HEK293 (cell line): ENCODE measurements at regions not wholly inside any gene's neighbourhood (a gene's known extent, or its start where the extent isn't known, plus 50 kb on each side); places are given as distances from the start of the nearest gene placed in this dataset.

Experiments
- CTCF ChIA-PET: fragments of 350-600 bp; formaldehyde crosslinking; extraction: SDS; loops from one replicate; lab custom pipeline; 2021; ENCODE audit warnings: antibody characterized with exemption; lab: Yijun Ruan, JAX
- POLR2A ChIA-PET: fragments of 300-600 bp; formaldehyde crosslinking; extraction: SDS; loops from one replicate; lab custom pipeline; 2020; ENCODE audit warnings: antibody characterized with exemption, inconsistent platforms; lab: Yijun Ruan, JAX
- H3K27ac ChIP-seq: fragments of 200-500 bp; sonication (Bioruptor generic); 2 replicates; pipeline ENCODE4 v1.5.1; 2014; ENCODE audit warnings: low read depth, low read length, control low read depth, inconsistent platforms; ENCODE audit errors: extremely low read depth
- H3K36me3 ChIP-seq, 2 experiments: fragments of 200-500 bp in 1 of 2; sonication (Bioruptor generic) in 1 of 2; 1 replicate in 1 of 2; 2 replicates in 1 of 2; pipeline ENCODE4 v1.5.1; 2014 to 2017; ENCODE audit warnings: inconsistent platforms in 2 of 2, low read length in 2 of 2; ENCODE audit not compliant: control insufficient read depth in 2 of 2, insufficient read depth in 1 of 2
- H3K4me1 ChIP-seq: fragments of 200-500 bp; sonication (Bioruptor generic); 2 replicates; pipeline ENCODE4 v1.5.1; 2014; ENCODE audit warnings: mild to moderate bottlenecking, low read length, inconsistent platforms; ENCODE audit not compliant: control insufficient read depth, insufficient read depth
- H3K4me3 ChIP-seq: 2 replicates; pipeline ENCODE4 v1.5.1; 2011; ENCODE audit warnings: low read depth, mild to moderate bottlenecking, control low read depth, low read length, moderate library complexity
- H3K9me3 ChIP-seq: fragments of 200-500 bp; sonication (Bioruptor generic); 2 replicates; pipeline ENCODE4 v1.5.1; 2014; ENCODE audit warnings: low read depth, low read length, inconsistent platforms; ENCODE audit not compliant: control insufficient read depth, insufficient read depth
- BCL11A ChIP-seq: fragments of 450-650 bp; formaldehyde crosslinking; IDR thresholded peaks from 2 replicates; pipeline ENCODE4 v1.5.1; 2016; ENCODE audit warnings: low read depth, missing biosample characterization, missing genetic modification characterization
- GFI1B ChIP-seq: fragments of 450-650 bp; formaldehyde crosslinking; IDR thresholded peaks from 2 replicates; pipeline ENCODE4 v1.5.1; 2016; ENCODE audit warnings: missing biosample characterization, missing genetic modification characterization
- MZF1 ChIP-seq: fragments of 450-650 bp; formaldehyde crosslinking; IDR thresholded peaks from 2 replicates; pipeline ENCODE4 v1.5.1; 2017; ENCODE audit warnings: missing biosample characterization, missing genetic modification characterization, borderline replicate concordance
- RBAK ChIP-seq: fragments of 450-650 bp; formaldehyde crosslinking; IDR thresholded peaks from 2 replicates; pipeline ENCODE4 v1.5.1; 2016; ENCODE audit warnings: missing biosample characterization, missing genetic modification characterization
- REPIN1 ChIP-seq: fragments of 450-650 bp; formaldehyde crosslinking; IDR thresholded peaks from 2 replicates; pipeline ENCODE4 v1.5.1; 2017; ENCODE audit warnings: missing biosample characterization, missing genetic modification characterization, low read depth
- SCRT1 ChIP-seq: fragments of 450-650 bp; formaldehyde crosslinking; IDR thresholded peaks from 2 replicates; pipeline ENCODE4 v1.5.1; 2016; ENCODE audit warnings: missing biosample characterization, missing genetic modification characterization, borderline replicate concordance
- SCRT2 ChIP-seq: fragments of 450-650 bp; formaldehyde crosslinking; IDR thresholded peaks from 2 replicates; pipeline ENCODE4 v1.5.1; 2016; ENCODE audit warnings: missing biosample characterization, missing genetic modification characterization
- SP3 ChIP-seq: fragments of 450-650 bp; formaldehyde crosslinking; IDR thresholded peaks from 2 replicates; pipeline ENCODE4 v1.5.1; 2016; ENCODE audit warnings: missing biosample characterization, missing genetic modification characterization
- SP7 ChIP-seq: fragments of 450-650 bp; formaldehyde crosslinking; IDR thresholded peaks from 2 replicates; pipeline ENCODE4 v1.5.1; 2016; ENCODE audit warnings: missing biosample characterization, missing genetic modification characterization
- YY2 ChIP-seq: fragments of 450-650 bp; formaldehyde crosslinking; IDR thresholded peaks from 2 replicates; pipeline ENCODE4 v1.5.1; 2016; ENCODE audit warnings: missing biosample characterization, missing genetic modification characterization
- ZBTB48 ChIP-seq: fragments of 450-650 bp; formaldehyde crosslinking; IDR thresholded peaks from 2 replicates; pipeline ENCODE4 v1.5.1; 2016; ENCODE audit warnings: missing biosample characterization, missing genetic modification characterization
- ZFP69B ChIP-seq: fragments of 450-650 bp; formaldehyde crosslinking; IDR thresholded peaks from 2 replicates; pipeline ENCODE4 v1.5.1; 2016; ENCODE audit warnings: missing biosample characterization, missing genetic modification characterization
- ZNF114 ChIP-seq: fragments of 450-650 bp; formaldehyde crosslinking; IDR thresholded peaks from 2 replicates; pipeline ENCODE4 v1.5.0; 2017; ENCODE audit warnings: missing biosample characterization, missing genetic modification characterization
- ZNF155 ChIP-seq: fragments of 450-650 bp; formaldehyde crosslinking; IDR thresholded peaks from 2 replicates; pipeline ENCODE4 v1.5.1; 2016; ENCODE audit warnings: missing biosample characterization, missing genetic modification characterization
- ZNF175 ChIP-seq: fragments of 450-650 bp; formaldehyde crosslinking; IDR thresholded peaks from 2 replicates; pipeline ENCODE4 v1.5.1; 2016; ENCODE audit warnings: missing biosample characterization, missing genetic modification characterization
- ZNF266 ChIP-seq: fragments of 450-650 bp; formaldehyde crosslinking; IDR thresholded peaks from 2 replicates; pipeline ENCODE4 v1.5.1; 2016; ENCODE audit warnings: missing biosample characterization, missing genetic modification characterization, low read depth
- ZNF311 ChIP-seq: fragments of 450-650 bp; formaldehyde crosslinking; IDR thresholded peaks from 2 replicates; pipeline ENCODE4 v1.5.1; 2017; ENCODE audit warnings: missing biosample characterization, missing genetic modification characterization, borderline replicate concordance
- ZNF354C ChIP-seq: fragments of 450-650 bp; formaldehyde crosslinking; IDR thresholded peaks from 2 replicates; pipeline ENCODE4 v1.5.1; 2016; ENCODE audit warnings: missing biosample characterization, missing genetic modification characterization, low read depth, borderline replicate concordance
- ZNF391 ChIP-seq: fragments of 450-650 bp; formaldehyde crosslinking; IDR thresholded peaks from 2 replicates; pipeline ENCODE4 v1.5.1; 2016; ENCODE audit warnings: low read depth, missing biosample characterization, missing genetic modification characterization, borderline replicate concordance
- ZNF404 ChIP-seq: fragments of 450-650 bp; formaldehyde crosslinking; IDR thresholded peaks from 2 replicates; pipeline ENCODE4 v1.5.1; 2017; ENCODE audit warnings: missing biosample characterization, missing genetic modification characterization
- ZNF514 ChIP-seq: fragments of 450-650 bp; formaldehyde crosslinking; IDR thresholded peaks from 2 replicates; pipeline ENCODE4 v1.5.1; 2016; ENCODE audit warnings: missing biosample characterization, missing genetic modification characterization
- ZNF530 ChIP-seq: fragments of 450-650 bp; formaldehyde crosslinking; IDR thresholded peaks from 2 replicates; pipeline ENCODE4 v1.5.1; 2016; ENCODE audit warnings: low read depth, missing biosample characterization, missing genetic modification characterization
- ZNF544 ChIP-seq: fragments of 450-650 bp; formaldehyde crosslinking; IDR thresholded peaks from 2 replicates; pipeline ENCODE4 v1.5.0; 2017; ENCODE audit warnings: missing biosample characterization, missing genetic modification characterization
- ZNF549 ChIP-seq: fragments of 450-650 bp; IDR thresholded peaks from 2 replicates; pipeline ENCODE4 v1.5.1; 2018; ENCODE audit warnings: missing biosample characterization, missing genetic modification characterization, mild to moderate bottlenecking, inconsistent platforms, moderate library complexity
- ZNF677 ChIP-seq: fragments of 450-650 bp; IDR thresholded peaks from 2 replicates; pipeline ENCODE4 v1.5.0; 2018; ENCODE audit warnings: missing biosample characterization, mild to moderate bottlenecking, missing genetic modification characterization, moderate library complexity
- ZNF747 ChIP-seq: fragments of 450-650 bp; formaldehyde crosslinking; IDR thresholded peaks from 2 replicates; pipeline ENCODE4 v1.5.1; 2016; ENCODE audit warnings: missing biosample characterization, missing genetic modification characterization
- ZNF785 ChIP-seq: fragments of 450-650 bp; formaldehyde crosslinking; IDR thresholded peaks from 2 replicates; pipeline ENCODE4 v1.5.1; 2016; ENCODE audit warnings: missing biosample characterization, missing genetic modification characterization
- ZSCAN23 ChIP-seq: fragments of 450-650 bp; formaldehyde crosslinking; IDR thresholded peaks from 2 replicates; pipeline ENCODE4 v1.5.1; 2016; ENCODE audit warnings: missing biosample characterization, missing genetic modification characterization
- TF ChIP-seq, protein P1 (sequence below): fragments of 450-650 bp; formaldehyde crosslinking; IDR thresholded peaks from 2 replicates; pipeline ENCODE4 v1.5.1; 2016; ENCODE audit warnings: missing biosample characterization, missing genetic modification characterization
- TF ChIP-seq, protein P2 (sequence below): fragments of 450-650 bp; formaldehyde crosslinking; IDR thresholded peaks from 2 replicates; pipeline ENCODE4 v1.5.1; 2016; ENCODE audit warnings: missing biosample characterization, missing genetic modification characterization
- TF ChIP-seq, protein P3 (sequence below): fragments of 450-650 bp; formaldehyde crosslinking; IDR thresholded peaks from 2 replicates; pipeline ENCODE4 v1.5.1; 2017; ENCODE audit warnings: missing biosample characterization, missing genetic modification characterization
- TF ChIP-seq, protein P4 (sequence below): sonication (generic); formaldehyde crosslinking; IDR thresholded peaks from 2 replicates; pipeline ENCODE4 v1.8.1; 2022; ENCODE audit warnings: mild to moderate bottlenecking, moderate library complexity, missing genetic modification reagents

DNA sequence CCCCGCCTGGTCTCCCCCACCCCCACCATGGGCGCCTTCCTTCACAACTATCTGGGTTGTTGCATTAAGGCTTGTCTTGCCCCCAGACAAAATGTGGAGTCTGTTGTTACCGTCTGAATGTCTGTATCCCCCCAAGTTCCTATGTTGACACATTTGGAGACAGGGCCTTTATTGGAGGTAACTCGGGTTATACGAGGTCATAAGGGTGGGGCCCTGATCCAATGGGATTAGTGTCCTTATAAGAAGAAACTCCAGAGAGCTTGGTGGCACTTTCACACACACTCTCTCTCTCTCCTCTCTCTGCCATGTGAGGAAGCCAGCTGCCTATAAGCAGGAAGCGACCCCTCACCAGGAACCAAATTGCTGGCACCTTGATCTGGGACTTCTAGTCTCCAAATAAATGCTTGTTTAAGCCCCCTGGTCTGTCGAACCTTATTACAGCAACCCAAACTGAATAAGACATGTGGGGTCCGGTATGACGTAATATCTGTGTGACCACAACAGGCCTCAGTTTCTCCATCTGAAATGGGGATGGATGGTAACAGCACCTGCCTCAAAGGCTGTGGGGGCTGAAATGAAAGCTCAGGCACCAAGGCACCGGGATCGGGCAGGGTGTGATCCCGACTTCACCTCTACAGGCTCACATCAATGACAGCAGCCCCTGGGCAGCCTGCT, 222.3 kb downstream of the CTTN start:
- TF ChIP-seq ZNF155 = no peak
- ChIA-PET POLR2A (no interaction called here), CTCF (no interaction called here)
- no peaks in the 10 kb centered on the region for H3K9me3 ChIP-seq
- no peaks in the 10 kb centered on the region for H3K36me3 ChIP-seq
- no peak overlapping the region for H3K27ac ChIP-seq
- H3K4me3 ChIP-seq = no peak overlapping the region
- H3K4me1 ChIP-seq = no peaks in the 10 kb centered on the region

DNA sequence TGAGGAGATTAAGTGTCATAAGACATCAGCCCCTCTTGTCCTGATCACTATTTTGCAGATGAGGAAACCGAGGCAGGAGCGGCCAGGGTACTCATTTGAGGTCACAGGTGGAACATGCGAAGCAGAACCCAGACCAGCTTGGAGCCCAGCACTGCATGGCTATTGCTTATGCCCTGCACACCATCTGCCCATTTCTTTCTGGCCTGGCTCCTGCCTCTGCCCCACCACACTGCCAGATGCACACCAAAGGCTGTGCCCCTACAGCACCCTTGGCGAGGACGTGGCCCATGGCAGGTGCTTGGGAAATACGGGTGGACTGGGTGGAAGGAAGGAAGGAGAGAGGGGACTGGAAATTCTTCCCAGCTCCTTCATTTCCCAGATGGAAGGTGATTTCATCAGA, 222.9 kb downstream of the CTTN start:
- Histone ChIP-seq H3K36me3 (no peaks in the 10 kb centered on the region), H3K9me3 (no peaks in the 10 kb centered on the region), H3K27ac (no peak overlapping the region), H3K4me3 (no peak overlapping the region), H3K4me1 (no peaks in the 10 kb centered on the region)
- TF ChIP-seq YY2 (no peak), ZNF391 (no peak), SP7 (no peak), ZNF530 (tag by site-specific recombination) (no peak), ZNF514 (tag by site-specific recombination) (no peak), ZNF354C (tag by site-specific recombination) (no peak), SCRT2 (tag by site-specific recombination) (no peak), ZBTB48 (no peak), ZNF677 (tag by site-specific recombination) (no peak), ZSCAN23 (tag by site-specific recombination) (no peak), ZNF549 (no peak), MZF1 (tag by site-specific recombination) (no peak), ZNF311 (tag by site-specific recombination) (no peak), GFI1B (tag by site-specific recombination) (no peak), ZNF114 (tag by site-specific recombination) (no peak), BCL11A (no peak), ZNF785 (tag by site-specific recombination) (no peak)
- TF ChIP-seq, protein P1, sequence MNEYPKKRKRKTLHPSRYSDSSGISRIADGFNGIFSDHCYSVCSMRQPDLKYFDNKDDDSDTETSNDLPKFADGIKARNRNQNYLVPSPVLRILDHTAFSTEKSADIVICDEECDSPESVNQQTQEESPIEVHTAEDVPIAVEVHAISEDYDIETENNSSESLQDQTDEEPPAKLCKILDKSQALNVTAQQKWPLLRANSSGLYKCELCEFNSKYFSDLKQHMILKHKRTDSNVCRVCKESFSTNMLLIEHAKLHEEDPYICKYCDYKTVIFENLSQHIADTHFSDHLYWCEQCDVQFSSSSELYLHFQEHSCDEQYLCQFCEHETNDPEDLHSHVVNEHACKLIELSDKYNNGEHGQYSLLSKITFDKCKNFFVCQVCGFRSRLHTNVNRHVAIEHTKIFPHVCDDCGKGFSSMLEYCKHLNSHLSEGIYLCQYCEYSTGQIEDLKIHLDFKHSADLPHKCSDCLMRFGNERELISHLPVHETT (tag by site-specific recombination) = no peak
- ChIA-PET CTCF (no interaction called here), POLR2A (no interaction called here)

DNA sequence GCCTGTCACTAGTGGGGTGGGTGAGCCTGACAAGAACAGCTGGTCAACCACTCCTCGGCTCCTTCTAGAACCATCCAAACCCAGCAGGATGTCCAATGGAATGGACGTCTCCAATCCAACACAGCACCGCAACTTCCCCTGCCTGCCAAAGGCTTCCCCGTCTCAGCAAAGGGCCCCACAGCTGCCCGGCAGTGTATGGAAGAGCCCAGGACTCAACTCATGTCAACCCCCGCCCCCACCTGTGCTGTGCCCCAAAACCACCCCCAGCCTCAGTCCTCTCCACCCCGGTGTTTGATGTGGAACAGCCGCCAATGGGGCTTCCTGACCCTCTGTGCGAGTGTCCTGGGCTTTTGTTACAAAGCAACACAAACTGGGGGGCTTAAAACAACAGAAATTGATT, 223.8 kb downstream of the CTTN start:
- ChIA-PET POLR2A (no interaction called here), CTCF (no interaction called here)
- Histone ChIP-seq H3K4me1 (no peaks in the 10 kb centered on the region), H3K9me3 (no peaks in the 10 kb centered on the region), H3K4me3 (no peak overlapping the region), H3K27ac (no peak overlapping the region), H3K36me3 (no peaks in the 10 kb centered on the region)
- no peak for TF ChIP-seq REPIN1 (tag by site-specific recombination)
- TF ChIP-seq ZFP69B = no peak
- TF ChIP-seq ZNF404 = no peak
- TF ChIP-seq SP3 (tag by site-specific recombination) = no peak
- TF ChIP-seq ZNF266 (tag by site-specific recombination) = no peak
- no peak for TF ChIP-seq ZNF175 (tag by site-specific recombination)
- TF ChIP-seq, protein P2, sequence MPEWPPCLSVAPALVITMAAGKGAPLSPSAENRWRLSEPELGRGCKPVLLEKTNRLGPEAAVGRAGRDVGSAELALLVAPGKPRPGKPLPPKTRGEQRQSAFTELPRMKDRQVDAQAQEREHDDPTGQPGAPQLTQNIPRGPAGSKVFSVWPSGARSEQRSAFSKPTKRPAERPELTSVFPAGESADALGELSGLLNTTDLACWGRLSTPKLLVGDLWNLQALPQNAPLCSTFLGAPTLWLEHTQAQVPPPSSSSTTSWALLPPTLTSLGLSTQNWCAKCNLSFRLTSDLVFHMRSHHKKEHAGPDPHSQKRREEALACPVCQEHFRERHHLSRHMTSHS (tag by site-specific recombination) = no peak
- TF ChIP-seq RBAK (tag by site-specific recombination) = no peak
- TF ChIP-seq SCRT1 (tag by site-specific recombination) = no peak
- TF ChIP-seq ZNF747 (tag by site-specific recombination) = no peak
- no peak for TF ChIP-seq ZNF544 (tag by site-specific recombination)
- TF ChIP-seq, protein P3, sequence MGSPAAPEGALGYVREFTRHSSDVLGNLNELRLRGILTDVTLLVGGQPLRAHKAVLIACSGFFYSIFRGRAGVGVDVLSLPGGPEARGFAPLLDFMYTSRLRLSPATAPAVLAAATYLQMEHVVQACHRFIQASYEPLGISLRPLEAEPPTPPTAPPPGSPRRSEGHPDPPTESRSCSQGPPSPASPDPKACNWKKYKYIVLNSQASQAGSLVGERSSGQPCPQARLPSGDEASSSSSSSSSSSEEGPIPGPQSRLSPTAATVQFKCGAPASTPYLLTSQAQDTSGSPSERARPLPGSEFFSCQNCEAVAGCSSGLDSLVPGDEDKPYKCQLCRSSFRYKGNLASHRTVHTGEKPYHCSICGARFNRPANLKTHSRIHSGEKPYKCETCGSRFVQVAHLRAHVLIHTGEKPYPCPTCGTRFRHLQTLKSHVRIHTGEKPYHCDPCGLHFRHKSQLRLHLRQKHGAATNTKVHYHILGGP = no peak
- TF ChIP-seq, protein P4, sequence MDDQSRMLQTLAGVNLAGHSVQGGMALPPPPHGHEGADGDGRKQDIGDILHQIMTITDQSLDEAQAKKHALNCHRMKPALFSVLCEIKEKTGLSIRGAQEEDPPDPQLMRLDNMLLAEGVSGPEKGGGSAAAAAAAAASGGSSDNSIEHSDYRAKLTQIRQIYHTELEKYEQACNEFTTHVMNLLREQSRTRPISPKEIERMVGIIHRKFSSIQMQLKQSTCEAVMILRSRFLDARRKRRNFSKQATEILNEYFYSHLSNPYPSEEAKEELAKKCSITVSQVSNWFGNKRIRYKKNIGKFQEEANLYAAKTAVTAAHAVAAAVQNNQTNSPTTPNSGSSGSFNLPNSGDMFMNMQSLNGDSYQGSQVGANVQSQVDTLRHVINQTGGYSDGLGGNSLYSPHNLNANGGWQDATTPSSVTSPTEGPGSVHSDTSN (CRISPR knock-in tag) = no peak
